ENCODE measurements at regions not wholly inside any gene's neighbourhood (a gene's known extent, or its start where the extent isn't known, plus 50 kb on each side); places are given as distances from the start of the nearest gene placed in this dataset.

DNA sequence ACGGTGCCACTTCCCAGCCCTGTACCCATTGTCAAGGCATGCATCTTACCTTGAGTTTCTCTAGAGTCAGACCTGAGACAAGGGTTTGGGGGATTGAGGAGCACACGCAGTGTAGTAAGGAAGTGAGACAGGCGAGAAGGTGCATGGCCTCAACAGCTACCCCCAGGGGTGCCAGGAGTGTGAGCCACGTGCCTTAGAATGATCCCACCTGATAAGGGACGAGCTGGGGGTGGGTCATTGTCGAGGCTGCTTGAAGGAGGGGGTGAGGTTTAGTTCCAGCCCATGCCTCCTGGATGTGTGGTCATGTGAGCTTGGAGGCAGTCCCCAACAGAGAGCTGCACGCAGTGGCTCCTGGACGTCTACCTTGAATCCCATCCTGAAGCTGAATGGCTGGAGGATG is 320.5 kb downstream of the VRK1 start:
- CTCF ChIA-PET: no interaction called here
- Histone ChIP-seq H2AFZ (ENCODE audit: low read depth, low read length) (no peak overlapping the region), H3K27ac (ENCODE audit: insufficient read depth, low read depth, low read length) (no peak overlapping the region), H3K4me3 (replicated peaks in 1 of 3; ENCODE audit: insufficient read depth in 1 of 3, low read depth in 1 of 3, low read length in 3 of 3) (no peak overlapping the region), H3K27me3 (ENCODE audit: control insufficient read depth in 2 of 2, insufficient read depth in 2 of 2, low read length in 2 of 2) (no peaks in the 10 kb centered on the region), H3K9ac (replicated peaks; ENCODE audit: extremely low read depth, insufficient read depth, low read length) (no peak overlapping the region), H3K36me3 (ENCODE audit: control insufficient read depth in 2 of 2, extremely low read depth in 1 of 2, insufficient read depth in 2 of 2, low read length in 2 of 2) (no peaks in the 10 kb centered on the region), H3K9me3 (replicated peaks; ENCODE audit: control insufficient read depth, insufficient read depth, low read length) (peaks cover 3% of the 10 kb centered on the region), H3K4me1 (ENCODE audit: control insufficient read depth, extremely low read depth, insufficient read depth, low read length) (no peaks in the 10 kb centered on the region), H3K9me1 (replicated peaks; ENCODE audit: control insufficient read depth, extremely low read depth, insufficient read depth, low read length) (no peaks in the 10 kb centered on the region), H3K79me2 (ENCODE audit: control insufficient read depth, insufficient read depth, low read length) (no peaks in the 10 kb centered on the region), H4K20me1 (replicated peaks; ENCODE audit: control insufficient read depth, extremely low read depth, insufficient read depth, low read length) (no peaks in the 10 kb centered on the region), H3K4me2 (ENCODE audit: insufficient read depth, low read length) (no peak overlapping the region)
- DNase-seq (ENCODE audit: low read depth, low spot score): no peak
- TF ChIP-seq GATA2 (IDR thresholded peaks at IDR 0.05; ENCODE audit: insufficient read depth, insufficient read length, low read depth, low read length) (no peak), MYC (IDR thresholded peaks at IDR 0.05; ENCODE audit: low read depth, low read length) (no peak), POLR2AphosphoS5 (IDR thresholded peaks at IDR 0.05; ENCODE audit: insufficient read depth, low read depth, low read length) (no peak), POLR2A (IDR thresholded peaks at IDR 0.05; ENCODE audit: low read depth, low read length) (no peak), FOS (IDR thresholded peaks at IDR 0.05; ENCODE audit: borderline replicate concordance, insufficient read depth, low read length) (no peak), EZH2 (IDR thresholded peaks at IDR 0.05; ENCODE audit: borderline replicate concordance, low read depth, low read length, severe bottlenecking) (no peak), JUN (IDR thresholded peaks at IDR 0.05; ENCODE audit: borderline replicate concordance, insufficient read depth, insufficient read length, low read depth) (no peak)
- TF ChIP-seq, protein P1, sequence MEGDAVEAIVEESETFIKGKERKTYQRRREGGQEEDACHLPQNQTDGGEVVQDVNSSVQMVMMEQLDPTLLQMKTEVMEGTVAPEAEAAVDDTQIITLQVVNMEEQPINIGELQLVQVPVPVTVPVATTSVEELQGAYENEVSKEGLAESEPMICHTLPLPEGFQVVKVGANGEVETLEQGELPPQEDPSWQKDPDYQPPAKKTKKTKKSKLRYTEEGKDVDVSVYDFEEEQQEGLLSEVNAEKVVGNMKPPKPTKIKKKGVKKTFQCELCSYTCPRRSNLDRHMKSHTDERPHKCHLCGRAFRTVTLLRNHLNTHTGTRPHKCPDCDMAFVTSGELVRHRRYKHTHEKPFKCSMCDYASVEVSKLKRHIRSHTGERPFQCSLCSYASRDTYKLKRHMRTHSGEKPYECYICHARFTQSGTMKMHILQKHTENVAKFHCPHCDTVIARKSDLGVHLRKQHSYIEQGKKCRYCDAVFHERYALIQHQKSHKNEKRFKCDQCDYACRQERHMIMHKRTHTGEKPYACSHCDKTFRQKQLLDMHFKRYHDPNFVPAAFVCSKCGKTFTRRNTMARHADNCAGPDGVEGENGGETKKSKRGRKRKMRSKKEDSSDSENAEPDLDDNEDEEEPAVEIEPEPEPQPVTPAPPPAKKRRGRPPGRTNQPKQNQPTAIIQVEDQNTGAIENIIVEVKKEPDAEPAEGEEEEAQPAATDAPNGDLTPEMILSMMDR (IDR thresholded peaks at IDR 0.05; ENCODE audit: extremely low read depth in 1 of 2, insufficient read depth in 1 of 2, low read depth in 1 of 2, low read length in 2 of 2): no peak
- TF ChIP-seq, protein P2, sequence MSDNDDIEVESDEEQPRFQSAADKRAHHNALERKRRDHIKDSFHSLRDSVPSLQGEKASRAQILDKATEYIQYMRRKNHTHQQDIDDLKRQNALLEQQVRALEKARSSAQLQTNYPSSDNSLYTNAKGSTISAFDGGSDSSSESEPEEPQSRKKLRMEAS (IDR thresholded peaks at IDR 0.05; ENCODE audit: insufficient read depth, insufficient read length): no peak
- no TSS peak for BruUV-seq (replicated peaks)
- dilution Hi-C loops (cut with MboI; ENCODE audit: extremely low pct_ligation_motif_present, low sequenced_read_pairs) (no loop called here), intact Hi-C loops (cut with micrococcal nuclease) (no loop called here)
- POLR2A ChIA-PET: no interaction called here
- FAIRE-seq: no peak
